HEK293 (cell line): ENCODE measurements at regions not wholly inside any gene's neighbourhood (a gene's known extent, or its start where the extent isn't known, plus 50 kb on each side); places are given as distances from the start of the nearest gene placed in this dataset.

Source experiments
- CTCF ChIA-PET: fragments of 350-600 bp; formaldehyde crosslinking; extraction: SDS; loops from one replicate; lab custom pipeline; 2021; ENCODE audit warnings: antibody characterized with exemption; lab: Yijun Ruan, JAX
- POLR2A ChIA-PET: fragments of 300-600 bp; formaldehyde crosslinking; extraction: SDS; loops from one replicate; lab custom pipeline; 2020; ENCODE audit warnings: antibody characterized with exemption, inconsistent platforms; lab: Yijun Ruan, JAX
- H3K27ac ChIP-seq: fragments of 200-500 bp; sonication (Bioruptor generic); 2 replicates; pipeline ENCODE4 v1.5.1; 2014; ENCODE audit warnings: low read depth, low read length, control low read depth, inconsistent platforms; ENCODE audit errors: extremely low read depth
- H3K36me3 ChIP-seq, 2 experiments: fragments of 200-500 bp in 1 of 2; sonication (Bioruptor generic) in 1 of 2; 1 replicate in 1 of 2; 2 replicates in 1 of 2; pipeline ENCODE4 v1.5.1; 2014 to 2017; ENCODE audit warnings: inconsistent platforms in 2 of 2, low read length in 2 of 2; ENCODE audit not compliant: control insufficient read depth in 2 of 2, insufficient read depth in 1 of 2
- H3K4me1 ChIP-seq: fragments of 200-500 bp; sonication (Bioruptor generic); 2 replicates; pipeline ENCODE4 v1.5.1; 2014; ENCODE audit warnings: mild to moderate bottlenecking, low read length, inconsistent platforms; ENCODE audit not compliant: control insufficient read depth, insufficient read depth
- H3K4me3 ChIP-seq: 2 replicates; pipeline ENCODE4 v1.5.1; 2011; ENCODE audit warnings: low read depth, mild to moderate bottlenecking, control low read depth, low read length, moderate library complexity
- H3K9me3 ChIP-seq: fragments of 200-500 bp; sonication (Bioruptor generic); 2 replicates; pipeline ENCODE4 v1.5.1; 2014; ENCODE audit warnings: low read depth, low read length, inconsistent platforms; ENCODE audit not compliant: control insufficient read depth, insufficient read depth
- GLI2 ChIP-seq: fragments of 450-650 bp; formaldehyde crosslinking; IDR thresholded peaks from 2 replicates; pipeline ENCODE4; 2017; ENCODE audit warnings: missing biosample characterization, missing genetic modification characterization, low read depth, borderline replicate concordance
- SP2 ChIP-seq: fragments of 450-650 bp; formaldehyde crosslinking; IDR thresholded peaks from 2 replicates; pipeline ENCODE4 v1.5.1; 2016; ENCODE audit warnings: missing biosample characterization, missing genetic modification characterization
- YY1 ChIP-seq: fragments of 450-650 bp; formaldehyde crosslinking; IDR thresholded peaks from 2 replicates; pipeline ENCODE4 v1.5.1; 2018; ENCODE audit warnings: missing biosample characterization, missing genetic modification characterization
- ZBTB20 ChIP-seq: fragments of 450-650 bp; formaldehyde crosslinking; IDR thresholded peaks from 2 replicates; pipeline ENCODE4 v1.5.1; 2016; ENCODE audit warnings: missing biosample characterization, missing genetic modification characterization
- ZIC2 ChIP-seq: fragments of 450-650 bp; formaldehyde crosslinking; IDR thresholded peaks from 2 replicates; pipeline ENCODE4 v1.5.1; 2016; ENCODE audit warnings: missing biosample characterization, missing genetic modification characterization
- ZNF202 ChIP-seq: fragments of 450-650 bp; formaldehyde crosslinking; IDR thresholded peaks from 2 replicates; pipeline ENCODE4 v1.5.1; 2016; ENCODE audit warnings: missing biosample characterization, missing genetic modification characterization, borderline replicate concordance
- ZNF211 ChIP-seq: fragments of 450-650 bp; formaldehyde crosslinking; IDR thresholded peaks from 2 replicates; pipeline ENCODE4 v1.5.1; 2016; ENCODE audit warnings: low read depth, missing biosample characterization, missing genetic modification characterization
- ZNF248 ChIP-seq: fragments of 450-650 bp; formaldehyde crosslinking; IDR thresholded peaks from 2 replicates; pipeline ENCODE4 v1.5.1; 2017; ENCODE audit warnings: missing biosample characterization, missing genetic modification characterization
- ZNF423 ChIP-seq: fragments of 450-650 bp; formaldehyde crosslinking; IDR thresholded peaks from 2 replicates; pipeline ENCODE4 v1.5.1; 2016; ENCODE audit warnings: missing biosample characterization, missing genetic modification characterization
- ZNF621 ChIP-seq: fragments of 450-650 bp; formaldehyde crosslinking; IDR thresholded peaks from 2 replicates; pipeline ENCODE4 v1.5.1; 2017; ENCODE audit warnings: missing biosample characterization, missing genetic modification characterization
- ZNF626 ChIP-seq: fragments of 450-650 bp; sonication (Bioruptor Pico); formaldehyde crosslinking; IDR thresholded peaks from 2 replicates; pipeline ENCODE4 v1.5.1; 2018; ENCODE audit warnings: missing biosample characterization, missing genetic modification characterization, inconsistent platforms
- ZNF654 ChIP-seq: fragments of 450-650 bp; formaldehyde crosslinking; IDR thresholded peaks from 2 replicates; pipeline ENCODE4 v1.5.1; 2016; ENCODE audit warnings: low read depth, missing biosample characterization, missing genetic modification characterization
- TF ChIP-seq, protein P1 (sequence below): fragments of 450-650 bp; formaldehyde crosslinking; IDR thresholded peaks from 2 replicates; pipeline ENCODE4 v1.5.1; 2016; ENCODE audit warnings: missing biosample characterization, missing genetic modification characterization
- TF ChIP-seq, protein P2 (sequence below): fragments of 450-650 bp; formaldehyde crosslinking; IDR thresholded peaks from 2 replicates; pipeline ENCODE4 v1.5.1; 2016; ENCODE audit warnings: missing biosample characterization, missing genetic modification characterization
- TF ChIP-seq, protein P3 (sequence below): fragments of 450-650 bp; formaldehyde crosslinking; conservative IDR thresholded peaks from 2 replicates; pipeline ENCODE4 v1.5.1; 2016; ENCODE audit warnings: low read depth, missing biosample characterization, missing genetic modification characterization
- TF ChIP-seq, protein P4 (sequence below): fragments of 450-650 bp; IDR thresholded peaks from 2 replicates; pipeline ENCODE4 v1.5.1; 2018; ENCODE audit warnings: missing biosample characterization, missing genetic modification characterization
- TF ChIP-seq, protein P5 (sequence below): fragments of 450-650 bp; formaldehyde crosslinking; IDR thresholded peaks from 2 replicates; pipeline ENCODE4 v1.5.1; 2016; ENCODE audit warnings: missing biosample characterization, missing genetic modification characterization

DNA sequence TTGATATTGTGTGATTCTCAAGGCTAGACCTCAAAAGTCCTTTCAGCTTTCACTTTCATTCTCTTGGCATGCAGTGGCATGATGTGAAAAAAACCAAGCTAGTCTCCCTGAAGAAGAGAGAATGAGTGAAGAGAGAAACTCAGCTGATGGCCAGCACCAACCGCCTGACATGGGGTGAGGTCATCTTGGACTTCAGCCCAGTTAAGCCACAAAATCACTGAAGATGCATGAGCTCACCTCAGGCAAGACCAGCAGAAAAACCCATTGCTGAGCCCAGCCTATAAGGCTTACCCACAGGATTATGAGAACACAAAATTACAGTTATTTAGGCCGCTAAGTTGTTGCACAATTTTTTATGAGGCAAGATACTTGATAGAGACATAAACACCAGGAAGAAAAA, 496.5 kb downstream of the TOX3 start (continued):
- TF ChIP-seq ZNF423 (tag by site-specific recombination), result no peak
- no peak for TF ChIP-seq GLI2 (tag by site-specific recombination)
- TF ChIP-seq ZNF248 (tag by site-specific recombination), result no peak
- no peak for TF ChIP-seq SP2 (tag by site-specific recombination)
- no peak for TF ChIP-seq ZBTB20 (tag by site-specific recombination)
- TF ChIP-seq ZIC2 (tag by site-specific recombination), result no peak
- TF ChIP-seq, protein P1, sequence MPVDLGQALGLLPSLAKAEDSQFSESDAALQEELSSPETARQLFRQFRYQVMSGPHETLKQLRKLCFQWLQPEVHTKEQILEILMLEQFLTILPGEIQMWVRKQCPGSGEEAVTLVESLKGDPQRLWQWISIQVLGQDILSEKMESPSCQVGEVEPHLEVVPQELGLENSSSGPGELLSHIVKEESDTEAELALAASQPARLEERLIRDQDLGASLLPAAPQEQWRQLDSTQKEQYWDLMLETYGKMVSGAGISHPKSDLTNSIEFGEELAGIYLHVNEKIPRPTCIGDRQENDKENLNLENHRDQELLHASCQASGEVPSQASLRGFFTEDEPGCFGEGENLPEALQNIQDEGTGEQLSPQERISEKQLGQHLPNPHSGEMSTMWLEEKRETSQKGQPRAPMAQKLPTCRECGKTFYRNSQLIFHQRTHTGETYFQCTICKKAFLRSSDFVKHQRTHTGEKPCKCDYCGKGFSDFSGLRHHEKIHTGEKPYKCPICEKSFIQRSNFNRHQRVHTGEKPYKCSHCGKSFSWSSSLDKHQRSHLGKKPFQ (tag by site-specific recombination), result no peak
- no peak for TF ChIP-seq ZNF202 (tag by site-specific recombination)
- TF ChIP-seq, all 188 proteins: peak for 13

DNA sequence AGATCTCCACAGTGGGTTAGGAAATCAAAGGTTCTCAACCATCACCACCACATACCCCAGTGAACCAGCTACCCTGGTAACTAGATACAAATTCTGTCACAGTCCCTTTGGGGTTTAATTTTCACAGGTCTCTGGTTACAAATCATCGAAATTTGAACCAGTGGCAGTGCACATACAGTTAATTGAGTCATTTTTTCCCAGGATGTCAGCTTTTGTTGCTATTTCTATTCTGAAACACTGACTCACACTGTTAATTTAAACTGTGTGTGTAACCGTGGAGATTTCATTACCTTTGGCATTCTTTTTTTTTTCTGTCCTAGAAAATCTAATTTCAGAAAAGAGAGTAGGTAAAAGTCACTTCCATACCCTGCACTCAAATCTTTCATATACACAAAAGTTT, 511.5 kb downstream of the TOX3 start:
- CTCF ChIA-PET, result interaction anchor here (0.7 kb wide), 1 partner anchor 217 kb away, joined by 3 read pairs; no protein-coding TSS in a partner anchor
- no peak overlapping the region for H3K4me3 ChIP-seq
- POLR2A ChIA-PET, result no interaction called here
- H3K27ac ChIP-seq, result no peak overlapping the region
- H3K4me1 ChIP-seq, result no peaks in the 10 kb centered on the region
- H3K36me3 ChIP-seq, result no peaks in the 10 kb centered on the region
- TF ChIP-seq YY1, result no peak
- no peak for TF ChIP-seq ZNF626 (tag by site-specific recombination)
- no peak for TF ChIP-seq ZNF211 (tag by site-specific recombination)
- TF ChIP-seq, protein P2, sequence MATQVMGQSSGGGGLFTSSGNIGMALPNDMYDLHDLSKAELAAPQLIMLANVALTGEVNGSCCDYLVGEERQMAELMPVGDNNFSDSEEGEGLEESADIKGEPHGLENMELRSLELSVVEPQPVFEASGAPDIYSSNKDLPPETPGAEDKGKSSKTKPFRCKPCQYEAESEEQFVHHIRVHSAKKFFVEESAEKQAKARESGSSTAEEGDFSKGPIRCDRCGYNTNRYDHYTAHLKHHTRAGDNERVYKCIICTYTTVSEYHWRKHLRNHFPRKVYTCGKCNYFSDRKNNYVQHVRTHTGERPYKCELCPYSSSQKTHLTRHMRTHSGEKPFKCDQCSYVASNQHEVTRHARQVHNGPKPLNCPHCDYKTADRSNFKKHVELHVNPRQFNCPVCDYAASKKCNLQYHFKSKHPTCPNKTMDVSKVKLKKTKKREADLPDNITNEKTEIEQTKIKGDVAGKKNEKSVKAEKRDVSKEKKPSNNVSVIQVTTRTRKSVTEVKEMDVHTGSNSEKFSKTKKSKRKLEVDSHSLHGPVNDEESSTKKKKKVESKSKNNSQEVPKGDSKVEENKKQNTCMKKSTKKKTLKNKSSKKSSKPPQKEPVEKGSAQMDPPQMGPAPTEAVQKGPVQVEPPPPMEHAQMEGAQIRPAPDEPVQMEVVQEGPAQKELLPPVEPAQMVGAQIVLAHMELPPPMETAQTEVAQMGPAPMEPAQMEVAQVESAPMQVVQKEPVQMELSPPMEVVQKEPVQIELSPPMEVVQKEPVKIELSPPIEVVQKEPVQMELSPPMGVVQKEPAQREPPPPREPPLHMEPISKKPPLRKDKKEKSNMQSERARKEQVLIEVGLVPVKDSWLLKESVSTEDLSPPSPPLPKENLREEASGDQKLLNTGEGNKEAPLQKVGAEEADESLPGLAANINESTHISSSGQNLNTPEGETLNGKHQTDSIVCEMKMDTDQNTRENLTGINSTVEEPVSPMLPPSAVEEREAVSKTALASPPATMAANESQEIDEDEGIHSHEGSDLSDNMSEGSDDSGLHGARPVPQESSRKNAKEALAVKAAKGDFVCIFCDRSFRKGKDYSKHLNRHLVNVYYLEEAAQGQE (tag by site-specific recombination), result no peak
- TF ChIP-seq, protein P3, sequence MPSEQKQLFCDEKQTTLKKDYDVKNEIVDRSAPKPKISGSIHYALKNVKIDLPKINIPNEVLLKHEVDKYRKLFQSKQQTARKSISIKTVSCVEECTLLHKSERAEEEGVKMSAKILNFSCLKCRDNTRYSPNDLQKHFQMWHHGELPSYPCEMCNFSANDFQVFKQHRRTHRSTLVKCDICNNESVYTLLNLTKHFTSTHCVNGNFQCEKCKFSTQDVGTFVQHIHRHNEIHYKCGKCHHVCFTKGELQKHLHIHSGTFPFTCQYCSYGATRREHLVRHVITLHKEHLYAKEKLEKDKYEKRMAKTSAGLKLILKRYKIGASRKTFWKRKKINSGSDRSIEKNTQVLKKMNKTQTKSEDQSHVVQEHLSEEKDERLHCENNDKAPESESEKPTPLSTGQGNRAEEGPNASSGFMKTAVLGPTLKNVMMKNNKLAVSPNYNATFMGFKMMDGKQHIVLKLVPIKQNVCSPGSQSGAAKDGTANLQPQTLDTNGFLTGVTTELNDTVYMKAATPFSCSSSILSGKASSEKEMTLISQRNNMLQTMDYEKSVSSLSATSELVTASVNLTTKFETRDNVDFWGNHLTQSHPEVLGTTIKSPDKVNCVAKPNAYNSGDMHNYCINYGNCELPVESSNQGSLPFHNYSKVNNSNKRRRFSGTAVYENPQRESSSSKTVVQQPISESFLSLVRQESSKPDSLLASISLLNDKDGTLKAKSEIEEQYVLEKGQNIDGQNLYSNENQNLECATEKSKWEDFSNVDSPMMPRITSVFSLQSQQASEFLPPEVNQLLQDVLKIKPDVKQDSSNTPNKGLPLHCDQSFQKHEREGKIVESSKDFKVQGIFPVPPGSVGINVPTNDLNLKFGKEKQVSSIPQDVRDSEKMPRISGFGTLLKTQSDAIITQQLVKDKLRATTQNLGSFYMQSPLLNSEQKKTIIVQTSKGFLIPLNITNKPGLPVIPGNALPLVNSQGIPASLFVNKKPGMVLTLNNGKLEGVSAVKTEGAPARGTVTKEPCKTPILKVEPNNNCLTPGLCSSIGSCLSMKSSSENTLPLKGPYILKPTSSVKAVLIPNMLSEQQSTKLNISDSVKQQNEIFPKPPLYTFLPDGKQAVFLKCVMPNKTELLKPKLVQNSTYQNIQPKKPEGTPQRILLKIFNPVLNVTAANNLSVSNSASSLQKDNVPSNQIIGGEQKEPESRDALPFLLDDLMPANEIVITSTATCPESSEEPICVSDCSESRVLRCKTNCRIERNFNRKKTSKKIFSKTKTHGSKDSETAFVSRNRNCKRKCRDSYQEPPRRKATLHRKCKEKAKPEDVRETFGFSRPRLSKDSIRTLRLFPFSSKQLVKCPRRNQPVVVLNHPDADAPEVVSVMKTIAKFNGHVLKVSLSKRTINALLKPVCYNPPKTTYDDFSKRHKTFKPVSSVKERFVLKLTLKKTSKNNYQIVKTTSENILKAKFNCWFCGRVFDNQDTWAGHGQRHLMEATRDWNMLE, result no peak
- TF ChIP-seq, protein P4, sequence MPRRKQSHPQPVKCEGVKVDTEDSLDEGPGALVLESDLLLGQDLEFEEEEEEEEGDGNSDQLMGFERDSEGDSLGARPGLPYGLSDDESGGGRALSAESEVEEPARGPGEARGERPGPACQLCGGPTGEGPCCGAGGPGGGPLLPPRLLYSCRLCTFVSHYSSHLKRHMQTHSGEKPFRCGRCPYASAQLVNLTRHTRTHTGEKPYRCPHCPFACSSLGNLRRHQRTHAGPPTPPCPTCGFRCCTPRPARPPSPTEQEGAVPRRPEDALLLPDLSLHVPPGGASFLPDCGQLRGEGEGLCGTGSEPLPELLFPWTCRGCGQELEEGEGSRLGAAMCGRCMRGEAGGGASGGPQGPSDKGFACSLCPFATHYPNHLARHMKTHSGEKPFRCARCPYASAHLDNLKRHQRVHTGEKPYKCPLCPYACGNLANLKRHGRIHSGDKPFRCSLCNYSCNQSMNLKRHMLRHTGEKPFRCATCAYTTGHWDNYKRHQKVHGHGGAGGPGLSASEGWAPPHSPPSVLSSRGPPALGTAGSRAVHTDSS (tag by site-specific recombination), result no peak
- no peak for TF ChIP-seq ZNF621
- TF ChIP-seq ZNF202 (tag by site-specific recombination), result no peak
- no peak for TF ChIP-seq ZNF654 (tag by site-specific recombination)
- TF ChIP-seq, protein P5, sequence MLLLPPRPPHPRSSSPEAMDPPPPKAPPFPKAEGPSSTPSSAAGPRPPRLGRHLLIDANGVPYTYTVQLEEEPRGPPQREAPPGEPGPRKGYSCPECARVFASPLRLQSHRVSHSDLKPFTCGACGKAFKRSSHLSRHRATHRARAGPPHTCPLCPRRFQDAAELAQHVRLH (tag by site-specific recombination), result no peak
- H3K9me3 ChIP-seq, result no peaks in the 10 kb centered on the region
